Effector memory CD4-positive, alpha-beta T cell (primary cell): ENCODE measurements at regions not wholly inside any gene's neighbourhood (a gene's known extent, or its start where the extent isn't known, plus 50 kb on each side); places are given as distances from the start of the nearest gene placed in this dataset.

ENCODE experiments used
- DNase-seq, 3 donors: peaks; one replicate each; pipeline ENCODE4 v3.0.0-alpha.2; 2020
- H3K27ac ChIP-seq: 2 replicates; pipeline ENCODE4 v1.7.0; 2013; ENCODE audit warnings: mild to moderate bottlenecking, low read length, moderate library complexity; ENCODE audit not compliant: insufficient read depth, poor library complexity, severe bottlenecking
- H3K27me3 ChIP-seq: replicated peaks from 2 replicates; pipeline ENCODE4 v1.7.0; 2013; ENCODE audit warnings: mild to moderate bottlenecking, low read length; ENCODE audit not compliant: insufficient read depth, control insufficient read depth, poor library complexity, severe bottlenecking
- H3K36me3 ChIP-seq: 2 replicates; pipeline ENCODE4 v1.7.0; 2013; ENCODE audit warnings: mild to moderate bottlenecking, low read length, moderate library complexity; ENCODE audit not compliant: control insufficient read depth, insufficient read depth
- H3K4me1 ChIP-seq: 2 replicates; pipeline ENCODE4 v1.7.0; 2013; ENCODE audit warnings: low read length, mild to moderate bottlenecking; ENCODE audit not compliant: control insufficient read depth, insufficient read depth, poor library complexity, severe bottlenecking
- H3K4me3 ChIP-seq: 2 replicates; pipeline ENCODE4 v1.7.0; 2013; ENCODE audit warnings: low read length, low read depth, mild to moderate bottlenecking; ENCODE audit not compliant: insufficient read depth, poor library complexity, severe bottlenecking
- H3K9me3 ChIP-seq: 2 replicates; pipeline ENCODE4 v1.7.0; 2013; ENCODE audit warnings: mild to moderate bottlenecking, low read length, moderate library complexity; ENCODE audit not compliant: control insufficient read depth

DNA sequence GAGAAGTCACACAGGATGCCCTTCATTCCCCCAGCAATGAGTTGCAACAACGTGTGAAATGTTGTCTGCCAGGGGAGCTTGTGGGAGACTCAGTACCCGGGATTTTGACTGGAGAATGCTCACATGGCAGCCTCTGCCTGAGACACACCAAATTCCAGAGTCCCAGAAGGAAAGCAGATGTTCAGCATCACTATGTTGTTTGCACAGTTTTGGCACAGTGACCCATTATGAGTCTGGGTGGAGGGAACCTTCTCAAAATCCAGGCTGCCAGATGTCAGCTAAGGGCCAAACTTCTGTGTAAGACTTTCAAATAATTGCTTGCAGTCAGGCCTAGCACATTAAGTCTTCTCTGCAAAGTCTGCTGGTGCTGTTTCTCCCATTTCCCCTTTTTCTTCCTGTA lies 1029.7 kb upstream of the TENM3 start:
- Histone ChIP-seq H3K36me3 (no peaks in the 10 kb centered on the region), H3K9me3 (no peaks in the 10 kb centered on the region), H3K4me1 (no peaks in the 10 kb centered on the region), H3K27ac (no peak overlapping the region), H3K4me3 (no peak overlapping the region), H3K27me3 (no peaks in the 10 kb centered on the region)
- no peak for DNase-seq

DNA sequence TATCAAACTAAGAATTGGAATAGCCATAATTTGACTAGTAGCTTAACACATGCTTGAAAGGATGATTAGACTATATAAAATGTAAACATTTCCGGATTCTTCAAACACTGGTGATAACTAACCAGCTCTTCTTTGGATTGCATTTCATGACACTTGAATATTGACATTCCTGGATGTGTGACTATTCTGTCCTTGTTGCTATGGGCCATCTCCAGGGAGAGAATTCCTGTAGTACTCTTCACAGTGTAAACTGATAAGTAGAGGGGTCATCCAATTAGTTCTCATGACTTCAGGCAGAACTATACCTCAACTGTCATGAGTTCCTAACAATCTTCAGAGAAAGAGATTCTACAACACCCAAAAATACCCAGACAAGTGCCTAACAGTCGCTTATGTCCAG lies 1026.7 kb upstream of the TENM3 start:
- DNase-seq, result no peak
- no peaks in the 10 kb centered on the region for H3K9me3 ChIP-seq
- H3K36me3 ChIP-seq, result no peaks in the 10 kb centered on the region
- H3K4me3 ChIP-seq, result no peak overlapping the region
- H3K27me3 ChIP-seq, result no peaks in the 10 kb centered on the region
- no peaks in the 10 kb centered on the region for H3K4me1 ChIP-seq
- no peak overlapping the region for H3K27ac ChIP-seq

DNA sequence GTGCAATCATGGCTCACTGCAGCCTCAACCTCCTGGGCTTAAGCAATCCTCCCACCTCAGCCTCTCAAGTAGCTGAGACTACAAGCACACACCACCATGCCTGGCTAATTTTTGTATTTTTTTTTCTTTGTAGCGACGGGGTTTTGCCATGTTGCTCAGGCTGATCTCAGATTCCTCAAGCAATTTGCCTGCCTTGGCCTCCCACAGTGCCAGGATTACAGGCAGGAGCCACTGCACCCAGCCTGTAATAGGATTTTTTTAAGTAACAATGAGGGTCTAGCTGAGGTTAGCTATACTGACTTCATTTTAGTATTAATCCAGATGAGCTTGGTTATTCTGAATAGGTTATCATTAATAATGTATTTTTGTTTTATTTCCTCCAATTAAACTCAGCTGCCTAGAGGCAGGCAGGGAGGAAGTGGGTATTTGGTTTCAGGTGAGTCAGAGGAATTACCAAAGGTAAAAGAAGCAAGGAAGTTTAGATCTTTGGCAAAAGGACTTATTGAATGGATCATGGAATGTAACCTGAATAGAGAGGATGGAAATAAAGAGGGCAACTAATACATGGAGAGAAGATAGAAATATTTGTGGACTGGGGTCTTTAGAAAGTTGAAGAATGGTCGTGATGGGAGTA lies 1023.3 kb upstream of the TENM3 start:
- H3K36me3 ChIP-seq, result no peaks in the 10 kb centered on the region
- H3K4me3 ChIP-seq, result no peak overlapping the region
- no peaks in the 10 kb centered on the region for H3K27me3 ChIP-seq
- DNase-seq, result no peak
- H3K27ac ChIP-seq, result no peak overlapping the region
- H3K4me1 ChIP-seq, result no peaks in the 10 kb centered on the region
- H3K9me3 ChIP-seq, result no peaks in the 10 kb centered on the region

DNA sequence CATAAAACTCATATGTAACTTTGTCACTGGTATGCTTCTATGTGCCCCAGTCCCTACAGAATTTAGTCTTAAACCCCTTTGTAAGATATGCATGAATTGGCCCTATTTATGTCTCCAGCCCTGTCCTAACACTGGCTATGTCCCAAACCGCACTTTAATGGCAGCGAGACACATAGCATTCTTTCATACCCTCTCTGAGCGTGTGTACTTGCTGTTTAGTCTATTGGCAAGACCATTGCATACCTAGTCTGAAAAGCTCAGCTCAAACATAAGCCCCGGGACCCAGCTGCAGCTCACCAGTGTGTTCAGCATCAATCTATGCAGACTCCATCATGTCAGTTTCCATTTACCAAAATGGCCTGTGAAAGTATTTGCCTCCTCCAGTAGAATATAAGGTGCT lies 1018.4 kb upstream of the TENM3 start:
- no peaks in the 10 kb centered on the region for H3K4me1 ChIP-seq
- no peak overlapping the region for H3K4me3 ChIP-seq
- no peaks in the 10 kb centered on the region for H3K36me3 ChIP-seq

DNA sequence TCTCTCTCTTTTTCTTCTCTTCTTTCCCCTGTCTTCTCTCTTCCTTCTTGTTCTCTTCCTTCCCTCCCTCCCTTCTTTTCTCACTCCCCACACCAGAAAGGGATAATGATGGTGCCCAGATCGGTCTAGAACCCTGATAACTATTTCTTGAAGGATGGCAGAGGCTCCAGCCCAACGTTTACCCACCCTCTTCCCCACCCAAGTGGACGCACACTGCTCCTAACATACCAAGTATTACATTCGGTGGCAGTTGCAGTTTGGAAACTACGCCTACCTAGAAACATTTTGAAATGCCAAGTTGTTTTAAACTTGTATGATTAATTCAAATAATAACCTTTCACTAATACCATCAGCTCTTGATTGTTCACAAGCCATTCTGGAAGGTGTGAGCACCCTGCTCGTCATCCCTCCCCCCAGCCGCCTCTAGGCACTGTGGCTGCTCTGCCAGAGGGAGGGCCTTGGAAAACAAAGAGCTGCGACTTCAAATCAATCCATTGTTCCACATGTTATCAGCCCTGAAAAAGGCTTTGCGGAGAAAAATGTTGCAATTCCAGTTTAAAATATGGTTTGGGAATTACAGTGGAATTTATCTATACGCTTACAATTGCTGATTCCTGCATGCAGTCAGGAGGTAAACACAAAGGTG lies 1017.5 kb upstream of the TENM3 start:
- Histone ChIP-seq H3K9me3 (no peaks in the 10 kb centered on the region), H3K4me3 (no peak overlapping the region), H3K27me3 (no peaks in the 10 kb centered on the region), H3K27ac (no peak overlapping the region), H3K36me3 (no peaks in the 10 kb centered on the region), H3K4me1 (no peaks in the 10 kb centered on the region)
- no peak for DNase-seq

More for the DNA sequence above, 1018.4 kb upstream of the TENM3 start:
- Histone ChIP-seq H3K27me3 (no peaks in the 10 kb centered on the region), H3K27ac (no peak overlapping the region), H3K9me3 (no peaks in the 10 kb centered on the region)
- DNase-seq, result no peak

DNA sequence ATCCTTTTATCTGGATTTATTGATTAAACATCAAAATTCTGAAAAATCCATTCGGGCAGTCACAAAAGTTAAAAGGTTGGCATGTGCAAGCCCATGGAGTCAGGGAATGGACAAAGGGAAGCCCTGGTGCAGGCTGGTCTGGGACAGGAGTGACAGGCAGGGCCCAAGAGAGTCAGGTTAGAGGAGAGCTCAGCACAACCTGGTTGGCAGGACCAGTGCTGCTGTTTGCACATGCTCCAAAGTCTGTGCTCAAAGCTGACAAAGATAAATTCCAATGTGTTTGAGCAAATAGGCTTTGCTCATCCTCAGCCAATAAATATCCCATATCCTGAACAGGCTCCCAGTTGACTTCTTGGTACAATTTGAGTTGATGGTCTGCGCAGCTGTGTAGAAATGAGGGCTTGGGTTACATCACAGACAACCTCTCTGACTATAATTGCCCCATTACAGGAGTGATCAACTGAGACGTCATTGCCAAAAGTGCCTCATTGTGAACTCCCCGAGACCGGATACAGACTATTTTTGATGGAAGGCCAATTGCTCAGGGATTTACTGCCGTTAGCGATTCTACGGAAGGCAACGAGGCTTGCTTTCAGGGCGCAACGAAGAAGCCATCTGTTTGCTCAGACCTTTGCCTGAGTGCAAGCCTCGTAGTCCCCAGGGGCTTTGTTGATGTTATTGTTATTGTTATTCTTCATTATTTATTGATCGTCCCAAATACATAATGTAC lies 1008.1 kb upstream of the TENM3 start:
- H3K36me3 ChIP-seq, result no peaks in the 10 kb centered on the region
- H3K4me1 ChIP-seq, result no peaks in the 10 kb centered on the region
- DNase-seq, result no peak

DNA sequence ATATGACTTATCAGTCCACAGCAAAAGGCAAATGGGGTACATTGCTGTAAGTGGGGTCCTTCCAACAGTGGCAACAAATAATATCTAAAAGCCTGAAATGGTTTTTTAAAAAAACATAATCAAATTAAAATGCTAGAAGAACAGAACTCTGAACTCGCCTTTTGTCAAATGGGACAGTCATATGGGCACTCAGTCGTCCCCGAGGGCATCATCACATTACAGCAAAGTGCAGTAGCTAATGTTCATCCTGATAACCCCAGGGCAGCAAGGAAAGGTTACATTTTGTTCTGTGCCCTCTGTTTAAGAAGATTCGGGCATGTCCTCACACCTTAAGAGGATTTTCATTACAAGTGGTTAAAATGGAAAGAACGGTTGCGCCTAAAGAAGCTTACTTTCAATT lies 997.9 kb upstream of the TENM3 start:
- Histone ChIP-seq H3K4me3 (no peak overlapping the region), H3K36me3 (no peaks in the 10 kb centered on the region), H3K27ac (no peak overlapping the region), H3K27me3 (no peaks in the 10 kb centered on the region), H3K4me1 (no peaks in the 10 kb centered on the region), H3K9me3 (no peaks in the 10 kb centered on the region)
- no peak for DNase-seq

More for the DNA sequence above, 1008.1 kb upstream of the TENM3 start:
- Histone ChIP-seq H3K27me3 (no peaks in the 10 kb centered on the region), H3K4me3 (no peak overlapping the region), H3K9me3 (no peaks in the 10 kb centered on the region), H3K27ac (no peak overlapping the region)

DNA sequence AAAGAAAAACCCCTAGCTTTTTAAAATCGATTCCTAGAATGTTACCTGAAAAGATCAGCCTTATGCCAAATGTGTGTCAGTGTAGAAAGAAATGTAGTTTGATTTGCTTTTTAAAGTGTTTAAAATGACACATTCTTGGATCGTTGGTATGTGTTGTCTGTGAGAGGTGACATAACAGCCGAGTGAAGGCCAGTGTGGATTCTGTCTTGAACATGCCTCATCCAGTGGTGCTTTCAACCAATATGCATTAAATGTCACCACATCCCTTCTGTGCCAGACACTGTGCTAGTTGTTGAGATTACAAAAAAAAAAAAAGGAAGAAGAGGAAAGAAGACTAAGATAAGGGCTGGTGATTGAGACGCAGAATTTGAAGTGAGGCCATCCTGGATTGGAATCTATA lies 994.2 kb upstream of the TENM3 start:
- H3K4me1 ChIP-seq, result no peaks in the 10 kb centered on the region
- DNase-seq, result no peak
- H3K9me3 ChIP-seq, result no peaks in the 10 kb centered on the region
- no peak overlapping the region for H3K4me3 ChIP-seq
- H3K27ac ChIP-seq, result no peak overlapping the region
- H3K27me3 ChIP-seq, result no peaks in the 10 kb centered on the region
- H3K36me3 ChIP-seq, result no peaks in the 10 kb centered on the region

DNA sequence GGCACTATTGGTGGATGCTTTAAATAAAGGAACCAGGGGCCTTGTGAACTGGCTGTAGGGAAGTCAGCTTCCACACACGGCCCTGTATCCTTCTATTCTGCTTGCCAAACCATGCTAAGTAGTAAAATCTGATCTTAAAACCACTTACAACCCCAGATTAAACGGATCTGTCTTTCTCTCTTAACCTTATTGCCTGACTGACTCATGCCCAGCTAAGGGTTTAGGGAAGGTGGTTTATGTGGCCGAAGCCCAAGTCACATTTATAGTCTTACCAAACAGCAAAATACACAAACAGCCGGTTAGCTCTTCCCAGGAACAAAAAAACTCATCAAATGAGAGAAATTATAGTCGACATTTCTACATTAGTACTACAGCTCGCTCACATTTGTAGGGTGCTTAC lies 988.4 kb upstream of the TENM3 start:
- no peaks in the 10 kb centered on the region for H3K27me3 ChIP-seq
- no peaks in the 10 kb centered on the region for H3K4me1 ChIP-seq
- DNase-seq, result no peak
- no peaks in the 10 kb centered on the region for H3K9me3 ChIP-seq
- no peak overlapping the region for H3K27ac ChIP-seq
- no peaks in the 10 kb centered on the region for H3K36me3 ChIP-seq
- no peak overlapping the region for H3K4me3 ChIP-seq

DNA sequence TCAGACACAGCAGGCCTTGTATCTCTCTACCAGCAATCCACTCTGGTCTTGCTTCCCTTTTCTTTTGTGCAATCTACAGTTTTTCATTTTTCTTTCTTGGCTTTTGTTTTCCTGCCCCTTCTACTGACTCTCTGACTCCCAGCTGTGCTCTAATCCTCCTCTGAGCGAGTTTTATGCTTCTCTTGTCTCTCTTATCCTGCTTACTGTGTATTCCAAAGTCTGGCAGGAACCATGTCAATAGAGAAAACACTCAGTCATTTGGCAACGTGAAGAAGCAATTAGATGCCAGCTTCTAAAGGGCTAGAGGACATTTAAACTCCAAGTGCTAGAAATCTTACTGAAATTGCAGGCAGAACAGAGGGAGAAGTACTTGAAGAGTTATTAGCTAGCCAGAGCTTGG lies 984.6 kb upstream of the TENM3 start:
- no peaks in the 10 kb centered on the region for H3K9me3 ChIP-seq
- H3K4me3 ChIP-seq, result no peak overlapping the region
- no peak for DNase-seq
- no peak overlapping the region for H3K27ac ChIP-seq
- H3K27me3 ChIP-seq, result no peaks in the 10 kb centered on the region
- no peaks in the 10 kb centered on the region for H3K36me3 ChIP-seq
- no peaks in the 10 kb centered on the region for H3K4me1 ChIP-seq
